Mesenchymal stem cell (in vitro differentiated cells and primary cell): ENCODE measurements at regions not wholly inside any gene's neighbourhood (a gene's known extent, or its start where the extent isn't known, plus 50 kb on each side); places are given as distances from the start of the nearest gene placed in this dataset.
"Not testable (repeated sequence)": the region's sequence is repeated elsewhere in the genome, so short reads cannot be mapped to it uniquely, and the experiment has no call there.

Source experiments
- DNase-seq: peaks from one replicate; pipeline ENCODE4 v3.0.0-alpha.2; 2013
- H2AFZ ChIP-seq: one replicate; pipeline ENCODE4 v1.6.1; 2013; ENCODE audit warnings: low read depth, mild to moderate bottlenecking, control low read depth, inconsistent platforms, low read length, moderate library complexity
- H2AK5ac ChIP-seq: 2 replicates; pipeline ENCODE4 v1.6.1; 2013; ENCODE audit warnings: low read length, moderate library complexity, mild to moderate bottlenecking, inconsistent platforms; ENCODE audit not compliant: severe bottlenecking
- H2BK120ac ChIP-seq: one replicate; pipeline ENCODE4 v1.6.1; 2013; ENCODE audit warnings: low read depth, mild to moderate bottlenecking, inconsistent platforms, low read length, moderate library complexity
- H2BK12ac ChIP-seq, 2 experiments: one replicate each; pipeline ENCODE4 v1.6.1; 2013; ENCODE audit warnings: inconsistent platforms in 2 of 2, low read length in 2 of 2, mild to moderate bottlenecking in 2 of 2, moderate library complexity in 2 of 2, control low read depth in 1 of 2
- H2BK15ac ChIP-seq: one replicate; pipeline ENCODE4 v1.6.1; 2013; ENCODE audit warnings: mild to moderate bottlenecking, low read depth, inconsistent platforms; ENCODE audit not compliant: poor library complexity, severe bottlenecking
- H2BK5ac ChIP-seq: 2 replicates; pipeline ENCODE4 v1.6.1; 2013; ENCODE audit warnings: low read depth, mild to moderate bottlenecking, low read length, control low read depth, inconsistent platforms; ENCODE audit not compliant: poor library complexity, severe bottlenecking
- H3K14ac ChIP-seq, 2 experiments: one replicate each; pipeline ENCODE4 v1.6.1; 2013; ENCODE audit warnings: inconsistent platforms in 2 of 2, low read length in 2 of 2, control low read depth in 1 of 2, mild to moderate bottlenecking in 1 of 2, moderate library complexity in 1 of 2
- H3K18ac ChIP-seq, 2 experiments: one replicate each; pipeline ENCODE4 v1.6.1; 2013; ENCODE audit warnings: inconsistent platforms in 2 of 2, low read length in 2 of 2, control low read depth in 1 of 2, low read depth in 1 of 2, mild to moderate bottlenecking in 1 of 2
- H3K23ac ChIP-seq, 2 experiments: one replicate each; pipeline ENCODE4 v1.6.1; 2013; ENCODE audit warnings: inconsistent platforms in 2 of 2, low read length in 2 of 2, mild to moderate bottlenecking in 2 of 2, moderate library complexity in 2 of 2, control low read depth in 1 of 2
- H3K27ac ChIP-seq: 2 replicates; pipeline ENCODE4 v1.5.1; 2013; ENCODE audit warnings: mild to moderate bottlenecking, moderate library complexity, low read length, control low read depth, inconsistent platforms; ENCODE audit not compliant: poor library complexity, severe bottlenecking
- H3K27me3 ChIP-seq, 2 experiments: 2 replicates each; pipeline versions ENCODE4 v1.6.1 to v1.7.0; 2013; ENCODE audit warnings: low read length in 2 of 2, mild to moderate bottlenecking in 2 of 2, moderate library complexity in 2 of 2, control low read depth in 1 of 2, inconsistent platforms in 1 of 2; ENCODE audit not compliant: control insufficient read depth in 1 of 2, insufficient read depth in 1 of 2
- H3K36me3 ChIP-seq, 2 experiments: 2 replicates each; pipeline versions ENCODE4 v1.6.1 to v1.7.0; 2013; ENCODE audit warnings: low read length in 2 of 2, control low read depth in 1 of 2, inconsistent platforms in 1 of 2, low read depth in 1 of 2, mild to moderate bottlenecking in 1 of 2; ENCODE audit not compliant: insufficient read depth in 2 of 2, control insufficient read depth in 1 of 2
- H3K4ac ChIP-seq, 2 experiments: one replicate each; pipeline ENCODE4 v1.6.1; 2013; ENCODE audit warnings: inconsistent platforms in 2 of 2, low read length in 2 of 2, mild to moderate bottlenecking in 2 of 2, moderate library complexity in 2 of 2, control low read depth in 1 of 2, low read depth in 1 of 2
- H3K4me1 ChIP-seq: 2 replicates; pipeline ENCODE4 v1.6.1; 2013; ENCODE audit warnings: low read depth, low read length, control low read depth; ENCODE audit not compliant: control insufficient read depth, insufficient read depth
- H3K4me2 ChIP-seq: 2 replicates; pipeline ENCODE4 v1.6.1; 2013; ENCODE audit warnings: low read length, mild to moderate bottlenecking, inconsistent platforms; ENCODE audit not compliant: poor library complexity, severe bottlenecking
- H3K4me3 ChIP-seq, 2 experiments: 2 replicates each; pipeline versions ENCODE4 v1.5.1 to v1.7.0; 2013; ENCODE audit warnings: low read length in 2 of 2, mild to moderate bottlenecking in 2 of 2, control low read depth in 1 of 2, low read depth in 1 of 2; ENCODE audit not compliant: insufficient read depth in 1 of 2
- H3K79me1 ChIP-seq: replicated peaks from 2 replicates; pipeline ENCODE4 v1.6.1; 2013; ENCODE audit warnings: mild to moderate bottlenecking, control low read depth, low read length, inconsistent platforms; ENCODE audit not compliant: poor library complexity, severe bottlenecking
- H3K9ac ChIP-seq: 2 replicates; pipeline ENCODE4 v1.7.0; 2013; ENCODE audit warnings: mild to moderate bottlenecking, low read length, moderate library complexity
- H3K9me3 ChIP-seq: 2 replicates; pipeline ENCODE4 v1.7.0; 2013; ENCODE audit warnings: mild to moderate bottlenecking, low read length; ENCODE audit not compliant: control insufficient read depth
- H4K8ac ChIP-seq: one replicate; pipeline ENCODE4 v1.6.1; 2013; ENCODE audit warnings: inconsistent platforms, mild to moderate bottlenecking, low read length, moderate library complexity
- H4K91ac ChIP-seq: one replicate; pipeline ENCODE4 v1.6.1; 2013; ENCODE audit warnings: mild to moderate bottlenecking, low read length, inconsistent platforms
- WGBS: methylation state at CpG from one replicate; pipeline ENCODE4 v1.1.7; 2013; ENCODE audit warnings: mixed read lengths; 5-methylcytosine and 5-hydroxymethylcytosine counted together

GRCh38 chr5:62812621-62813255 is 234.1 kb downstream of the LRRC70 start:
- no peak overlapping the region for H3K9ac ChIP-seq
- no peak overlapping the region for H3K4me3 ChIP-seq
- H3K4ac ChIP-seq = no peak overlapping the region
- H2BK15ac ChIP-seq = no peak overlapping the region
- no peak overlapping the region for H2BK5ac ChIP-seq
- H4K91ac ChIP-seq = no peak overlapping the region
- H3K27ac ChIP-seq = no peak overlapping the region
- H3K14ac ChIP-seq = no peak overlapping the region
- no peaks in the 10 kb centered on the region for H3K36me3 ChIP-seq
- H2AFZ ChIP-seq = no peak overlapping the region
- H4K8ac ChIP-seq = no peak overlapping the region
- H2BK12ac ChIP-seq = no peak overlapping the region
- H3K23ac ChIP-seq = no peak overlapping the region
- WGBS = 51% methylated on average over 6 of the region's 6 CpGs
- H3K79me1 ChIP-seq = no peaks in the 10 kb centered on the region
- H3K4me2 ChIP-seq = no peak overlapping the region
- H3K4me1 ChIP-seq = no peaks in the 10 kb centered on the region
- H3K27me3 ChIP-seq = no peaks in the 10 kb centered on the region
- H2AK5ac ChIP-seq = no peak overlapping the region
- H3K18ac ChIP-seq = no peak overlapping the region
- H2BK120ac ChIP-seq = no peak overlapping the region
- DNase-seq = peak; percentile 7
- peaks cover 5% of the 10 kb centered on the region for H3K9me3 ChIP-seq

GRCh38 chr5:62804819-62805218 is 226.2 kb downstream of the LRRC70 start:
- H4K8ac ChIP-seq, H3K4me1 ChIP-seq, H3K9ac ChIP-seq, H3K27ac ChIP-seq, DNase-seq, H2AFZ ChIP-seq, H2BK120ac ChIP-seq, H3K4me2 ChIP-seq, H2BK12ac ChIP-seq, H3K79me1 ChIP-seq, H4K91ac ChIP-seq, H2BK15ac ChIP-seq, H3K23ac ChIP-seq, H3K36me3 ChIP-seq, H3K4me3 ChIP-seq, H2BK5ac ChIP-seq, H2AK5ac ChIP-seq, H3K18ac ChIP-seq, H3K4ac ChIP-seq, H3K14ac ChIP-seq, H3K27me3 ChIP-seq: not testable (repeated sequence)
- WGBS = 92% methylated on average over 4 of the region's 13 CpGs
- peaks cover 10% of the 10 kb centered on the region for H3K9me3 ChIP-seq

GRCh38 chr5:62795926-62796325 is 217.3 kb downstream of the LRRC70 start:
- Histone ChIP-seq H2BK5ac (no peak overlapping the region), H3K27me3 (no peaks in the 10 kb centered on the region), H3K9me3 (peaks cover 8% of the 10 kb centered on the region), H3K23ac (no peak overlapping the region), H3K27ac (no peak overlapping the region), H3K36me3 (no peaks in the 10 kb centered on the region), H2AK5ac (no peak overlapping the region), H2BK15ac (no peak overlapping the region), H3K18ac (no peak overlapping the region), H2BK12ac (no peak overlapping the region), H3K9ac (no peak overlapping the region), H4K8ac (no peak overlapping the region), H3K4ac (no peak overlapping the region), H3K79me1 (no peaks in the 10 kb centered on the region), H4K91ac (no peak overlapping the region), H3K4me1 (no peaks in the 10 kb centered on the region), H2AFZ (no peak overlapping the region), H3K14ac (no peak overlapping the region), H3K4me3 (no peak overlapping the region), H2BK120ac (no peak overlapping the region), H3K4me2 (no peak overlapping the region)
- DNase-seq = no peak

- Histone ChIP-seq H3K79me1 (no peaks in the 10 kb centered on the region), H3K9ac (no peak overlapping the region), H3K4me3 (no peak overlapping the region), H3K14ac (no peak overlapping the region), H3K18ac (no peak overlapping the region), H3K4me2 (no peak overlapping the region), H2BK12ac (no peak overlapping the region), H3K4me1 (no peaks in the 10 kb centered on the region), H2BK15ac (no peak overlapping the region), H2BK120ac (no peak overlapping the region), H2AK5ac (no peak overlapping the region), H4K8ac (no peak overlapping the region), H3K23ac (no peak overlapping the region), H2BK5ac (no peak overlapping the region), H3K27me3 (no peaks in the 10 kb centered on the region), H3K36me3 (no peaks in the 10 kb centered on the region), H3K4ac (no peak overlapping the region), H3K27ac (no peak overlapping the region), H2AFZ (no peak overlapping the region), H3K9me3 (peaks cover 8% of the 10 kb centered on the region), H4K91ac (no peak overlapping the region)
- 47% methylated on average over 3 of the region's 4 CpGs for WGBS
- no peak for DNase-seq
These were observed 215.8 kb downstream of the LRRC70 start for GRCh38 chr5:62794456-62794855.
